K562 (cell line): ENCODE measurements at regions not wholly inside any gene's neighbourhood (a gene's known extent, or its start where the extent isn't known, plus 50 kb on each side); places are given as distances from the start of the nearest gene placed in this dataset.
A peak's percentile ranks its signal among the peaks of the same experiment; 100 is the strongest.

Experiments
- FOXJ2 ChIP-seq: fragments of 200-800 bp; sonication (Bioruptor generic); IDR thresholded peaks from 2 replicates; pipeline ENCODE4 v1.6.1; 2016; ENCODE audit warnings: missing genetic modification characterization, missing compliant biosample characterization
- GATA2 ChIP-seq: sonication (generic); formaldehyde crosslinking; IDR thresholded peaks from 2 replicates; pipeline ENCODE4 v1.4.0; 2020; ENCODE audit warnings: mild to moderate bottlenecking, missing genetic modification reagents
- RBBP5 ChIP-seq: fragments of 200-600 bp; sonication (generic); IDR thresholded peaks from 2 replicates; pipeline ENCODE4 v1.6.1; 2012; ENCODE audit warnings: borderline replicate concordance, mild to moderate bottlenecking, low read length, control low read depth, inconsistent platforms; ENCODE audit not compliant: insufficient read depth, poor library complexity, severe bottlenecking
- SMAD4 ChIP-seq: fragments of 250-450 bp; sonication (Bioruptor Pico); conservative IDR thresholded peaks from 2 replicates; pipeline ENCODE4 v1.8.0; 2021; ENCODE audit warnings: inconsistent platforms, mild to moderate bottlenecking, moderate library complexity
- TARDBP ChIP-seq: fragments of 450-650 bp; IDR thresholded peaks from 2 replicates; pipeline ENCODE4 v1.6.1; 2016
- U2AF1 ChIP-seq: fragments of 200-400 bp; formaldehyde crosslinking; optimal IDR thresholded peaks from 2 replicates; pipeline ENCODE3; 2017; ENCODE audit warnings: mild to moderate bottlenecking, low read depth, low read length, moderate library complexity
- TF ChIP-seq, protein P1 (sequence below): fragments of 250-450 bp; sonication (Bioruptor Pico); IDR thresholded peaks from 2 replicates; pipeline ENCODE4 v1.4.0; 2020; ENCODE audit warnings: mild to moderate bottlenecking, moderate library complexity
- TF ChIP-seq, protein P2 (sequence below), 2 experiments: IDR thresholded peaks in 1 of 2; conservative IDR thresholded peaks in 1 of 2; 2 replicates each; pipeline ENCODE4 v1.6.1; 2016; ENCODE audit warnings: low read depth in 2 of 2, mild to moderate bottlenecking in 1 of 2, missing compliant biosample characterization in 1 of 2, missing genetic modification characterization in 1 of 2, moderate library complexity in 1 of 2
- TF ChIP-seq, protein P3 (sequence below), 2 experiments: fragments of 450-650 bp; conservative IDR thresholded peaks; 2 replicates each; pipeline ENCODE4 v1.6.1; 2017; ENCODE audit warnings: mild to moderate bottlenecking in 2 of 2, moderate library complexity in 2 of 2

DNA sequence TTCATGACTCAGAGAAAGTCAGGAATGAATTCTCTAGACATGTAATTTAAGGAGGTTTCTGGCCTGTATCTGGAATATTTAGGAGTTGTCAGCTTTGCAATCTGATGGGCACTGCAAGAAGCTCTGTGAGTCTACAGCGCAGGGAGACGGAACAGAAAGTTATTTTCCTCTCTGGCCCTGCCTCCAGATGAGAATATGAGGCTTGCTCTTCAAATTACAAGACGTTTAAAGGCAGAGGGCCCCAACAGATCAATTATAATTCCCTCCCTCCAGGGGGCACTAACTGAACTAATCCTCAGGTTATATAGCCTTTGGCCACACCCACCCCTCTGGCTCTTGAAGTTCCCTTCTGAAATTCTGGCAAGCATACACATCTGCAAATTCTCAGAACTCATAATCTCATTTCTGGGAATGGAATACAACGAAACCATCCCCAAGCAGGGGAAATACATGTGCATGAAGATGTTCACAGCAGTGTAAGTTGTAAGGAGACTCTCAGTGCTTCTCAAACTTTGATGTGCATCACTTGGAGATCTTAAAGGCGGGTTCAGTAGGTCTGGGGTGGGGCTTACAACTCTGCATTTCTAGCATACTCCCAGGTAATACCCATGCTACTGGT lies 307.6 kb downstream of the CWC27 start (continued):
- TF ChIP-seq U2AF1 (no peak), GATA2 (CRISPR knock-in tag) (no peak), SMAD4 (CRISPR knock-in tag) (peak; percentile 47; the same call in 1 of the 2 replicates), TARDBP (no peak), RBBP5 (no peak), FOXJ2 (tag) (no peak)
- TF ChIP-seq, protein P1, sequence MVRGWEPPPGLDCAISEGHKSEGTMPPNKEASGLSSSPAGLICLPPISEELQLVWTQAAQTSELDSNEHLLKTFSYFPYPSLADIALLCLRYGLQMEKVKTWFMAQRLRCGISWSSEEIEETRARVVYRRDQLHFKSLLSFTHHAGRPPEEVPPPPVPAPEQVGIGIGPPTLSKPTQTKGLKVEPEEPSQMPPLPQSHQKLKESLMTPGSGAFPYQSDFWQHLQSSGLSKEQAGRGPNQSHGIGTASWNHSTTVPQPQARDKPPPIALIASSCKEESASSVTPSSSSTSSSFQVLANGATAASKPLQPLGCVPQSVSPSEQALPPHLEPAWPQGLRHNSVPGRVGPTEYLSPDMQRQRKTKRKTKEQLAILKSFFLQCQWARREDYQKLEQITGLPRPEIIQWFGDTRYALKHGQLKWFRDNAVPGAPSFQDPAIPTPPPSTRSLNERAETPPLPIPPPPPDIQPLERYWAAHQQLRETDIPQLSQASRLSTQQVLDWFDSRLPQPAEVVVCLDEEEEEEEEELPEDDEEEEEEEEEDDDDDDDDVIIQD, result no peak
- TF ChIP-seq, protein P2, sequence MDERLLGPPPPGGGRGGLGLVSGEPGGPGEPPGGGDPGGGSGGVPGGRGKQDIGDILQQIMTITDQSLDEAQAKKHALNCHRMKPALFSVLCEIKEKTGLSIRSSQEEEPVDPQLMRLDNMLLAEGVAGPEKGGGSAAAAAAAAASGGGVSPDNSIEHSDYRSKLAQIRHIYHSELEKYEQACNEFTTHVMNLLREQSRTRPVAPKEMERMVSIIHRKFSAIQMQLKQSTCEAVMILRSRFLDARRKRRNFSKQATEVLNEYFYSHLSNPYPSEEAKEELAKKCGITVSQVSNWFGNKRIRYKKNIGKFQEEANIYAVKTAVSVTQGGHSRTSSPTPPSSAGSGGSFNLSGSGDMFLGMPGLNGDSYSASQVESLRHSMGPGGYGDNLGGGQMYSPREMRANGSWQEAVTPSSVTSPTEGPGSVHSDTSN (CRISPR knock-in tag; IDR thresholded peaks at IDR 0.05; ENCODE audit: low read depth), result no peak
- TF ChIP-seq, protein P2 (tag; conservative IDR thresholded peaks at IDR 0.05; ENCODE audit: low read depth), result no peak
- TF ChIP-seq, protein P3, sequence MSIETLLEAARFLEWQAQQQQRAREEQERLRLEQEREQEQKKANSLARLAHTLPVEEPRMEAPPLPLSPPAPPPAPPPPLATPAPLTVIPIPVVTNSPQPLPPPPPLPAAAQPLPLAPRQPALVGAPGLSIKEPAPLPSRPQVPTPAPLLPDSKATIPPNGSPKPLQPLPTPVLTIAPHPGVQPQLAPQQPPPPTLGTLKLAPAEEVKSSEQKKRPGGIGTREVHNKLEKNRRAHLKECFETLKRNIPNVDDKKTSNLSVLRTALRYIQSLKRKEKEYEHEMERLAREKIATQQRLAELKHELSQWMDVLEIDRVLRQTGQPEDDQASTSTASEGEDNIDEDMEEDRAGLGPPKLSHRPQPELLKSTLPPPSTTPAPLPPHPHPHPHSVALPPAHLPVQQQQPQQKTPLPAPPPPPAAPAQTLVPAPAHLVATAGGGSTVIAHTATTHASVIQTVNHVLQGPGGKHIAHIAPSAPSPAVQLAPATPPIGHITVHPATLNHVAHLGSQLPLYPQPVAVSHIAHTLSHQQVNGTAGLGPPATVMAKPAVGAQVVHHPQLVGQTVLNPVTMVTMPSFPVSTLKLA (conservative IDR thresholded peaks at IDR 0.05), result peak; percentile 52 to 66; a peak in 3 of 4 replicates
